SU-DHL-6 (cell line): ENCODE measurements at regions not wholly inside any gene's neighbourhood (a gene's known extent, or its start where the extent isn't known, plus 50 kb on each side); places are given as distances from the start of the nearest gene placed in this dataset.

Experiments
- CTCF ChIP-seq: fragments of 200-600 bp; sonication (generic); IDR thresholded peaks from one replicate; pipeline ENCODE4 v1.5.1; 2017; ENCODE audit warnings: antibody characterized with exemption, mild to moderate bottlenecking, low read length, moderate library complexity; ENCODE audit not compliant: insufficient read depth, poor library complexity, severe bottlenecking
- EZH2phosphoT487 ChIP-seq: fragments of 200-600 bp; sonication (generic), shearing (Covaris generic); conservative IDR thresholded peaks from 2 replicates; pipeline ENCODE4 v1.6.1; 2018; ENCODE audit warnings: mild to moderate bottlenecking, antibody characterized with exemption, low read length, moderate library complexity, mixed read lengths

GRCh38 chr14:42532194-42532593 lies 925.5 kb downstream of the LRFN5 start:
- TF ChIP-seq CTCF (no peak), EZH2phosphoT487 (no peak)
